Cardiac septum (tissue), 1 donor: ENCODE measurements at regions not wholly inside any gene's neighbourhood (a gene's known extent, or its start where the extent isn't known, plus 50 kb on each side); places are given as distances from the start of the nearest gene placed in this dataset.

ENCODE experiments used
- DNase-seq: peaks from one replicate; pipeline ENCODE4 v3.0.0-alpha.2; 2020; ENCODE audit warnings: low spot score
- intact Hi-C: fragments of 100-400 bp; cut with DNase I; formaldehyde crosslinking; loops from one replicate; pipeline ENCODE4 v1.14.0; 2022
- donor health status: DM: no; HTN: no; CAD: no.

- intact Hi-C loops: loop anchor here (5.0 kb wide), 1 partner anchor 53 kb away; no protein-coding TSS in a partner anchor
- DNase-seq: no peak
Measured at GRCh38 chr10:29394321-29394932, 105.6 kb downstream of the LYZL1 start.

GRCh38 chr10:29395409-29395808 lies 106.5 kb downstream of the LYZL1 start:
- intact Hi-C loops: no loop called here
- no peak for DNase-seq

- intact Hi-C loops: no loop called here
- no peak for DNase-seq
Measured at GRCh38 chr10:29397221-29397620, 108.4 kb downstream of the LYZL1 start.

GRCh38 chr10:29403208-29403607 lies 114.3 kb downstream of the LYZL1 start:
- DNase-seq: no peak
- intact Hi-C loops: no loop called here

- DNase-seq: no peak
- intact Hi-C loops: no loop called here
Measured at GRCh38 chr10:29407280-29407858, 118.5 kb downstream of the LYZL1 start.
